ENCODE measurements at regions not wholly inside any gene's neighbourhood (a gene's known extent, or its start where the extent isn't known, plus 50 kb on each side); places are given as distances from the start of the nearest gene placed in this dataset.
A peak's percentile ranks its signal among the peaks of the same experiment; 100 is the strongest.

DNA sequence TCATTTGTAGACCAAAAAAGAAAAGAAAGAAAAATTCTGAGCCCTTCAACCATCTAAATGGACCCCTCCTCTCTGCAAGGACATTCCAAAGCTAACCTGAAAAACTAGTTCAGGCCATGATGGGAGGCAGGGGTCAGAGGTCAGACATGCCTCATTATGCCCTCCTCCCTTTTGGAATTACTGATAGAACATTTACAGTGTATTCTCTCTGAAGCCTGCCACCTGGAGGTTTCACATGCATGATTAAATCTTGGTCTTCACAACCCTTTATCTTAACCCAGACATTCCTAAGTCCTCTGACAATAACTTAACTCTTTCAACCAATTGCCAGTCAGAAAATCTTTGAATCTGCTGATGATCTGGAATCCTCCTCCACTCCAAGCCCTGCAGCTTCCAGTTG is 86.0 kb downstream of the SPP2 start:
- Histone ChIP-seq H3K9ac (replicated peaks; ENCODE audit: extremely low read depth, insufficient read depth, low read length) (no peak overlapping the region), H3K27me3 (ENCODE audit: control insufficient read depth in 2 of 2, insufficient read depth in 2 of 2, low read length in 2 of 2) (peaks cover 0 to 7% of the 10 kb centered on the region in 2 experiments), H3K9me1 (replicated peaks; ENCODE audit: control insufficient read depth, extremely low read depth, insufficient read depth, low read length) (no peaks in the 10 kb centered on the region), H3K9me3 (replicated peaks; ENCODE audit: control insufficient read depth, insufficient read depth, low read length) (no peaks in the 10 kb centered on the region), H3K4me1 (ENCODE audit: control insufficient read depth, extremely low read depth, insufficient read depth, low read length) (peaks cover 16% of the 10 kb centered on the region), H3K79me2 (ENCODE audit: control insufficient read depth, insufficient read depth, low read length) (no peaks in the 10 kb centered on the region), H3K4me3 (replicated peaks in 1 of 3; ENCODE audit: insufficient read depth in 1 of 3, low read depth in 1 of 3, low read length in 3 of 3) (no peak overlapping the region), H3K36me3 (ENCODE audit: control insufficient read depth in 2 of 2, extremely low read depth in 1 of 2, insufficient read depth in 2 of 2, low read length in 2 of 2) (no peaks in the 10 kb centered on the region), H3K4me2 (ENCODE audit: insufficient read depth, low read length) (no peak overlapping the region), H2AFZ (ENCODE audit: low read depth, low read length) (no peak overlapping the region), H4K20me1 (replicated peaks; ENCODE audit: control insufficient read depth, extremely low read depth, insufficient read depth, low read length) (no peaks in the 10 kb centered on the region), H3K27ac (ENCODE audit: insufficient read depth, low read depth, low read length) (no peak overlapping the region)
- ChIA-PET POLR2A (no interaction called here), CTCF (interaction anchor here (1.4 to 5.9 kb wide), 11 partner anchors 10 to 981 kb away, joined by 5 to 134 read pairs (median 18); partner anchors contain the start of gene ARL4C)
- FAIRE-seq, result peak; percentile 8
- no peak for DNase-seq (ENCODE audit: low read depth, low spot score)
- dilution Hi-C loops (cut with MboI; ENCODE audit: extremely low pct_ligation_motif_present, low sequenced_read_pairs) (no loop called here), intact Hi-C loops (cut with micrococcal nuclease) (no loop called here)
- BruUV-seq (replicated peaks), result no TSS peak
- TF ChIP-seq FOS (IDR thresholded peaks at IDR 0.05; ENCODE audit: borderline replicate concordance, insufficient read depth, low read length), result no peak
- TF ChIP-seq, protein P1, sequence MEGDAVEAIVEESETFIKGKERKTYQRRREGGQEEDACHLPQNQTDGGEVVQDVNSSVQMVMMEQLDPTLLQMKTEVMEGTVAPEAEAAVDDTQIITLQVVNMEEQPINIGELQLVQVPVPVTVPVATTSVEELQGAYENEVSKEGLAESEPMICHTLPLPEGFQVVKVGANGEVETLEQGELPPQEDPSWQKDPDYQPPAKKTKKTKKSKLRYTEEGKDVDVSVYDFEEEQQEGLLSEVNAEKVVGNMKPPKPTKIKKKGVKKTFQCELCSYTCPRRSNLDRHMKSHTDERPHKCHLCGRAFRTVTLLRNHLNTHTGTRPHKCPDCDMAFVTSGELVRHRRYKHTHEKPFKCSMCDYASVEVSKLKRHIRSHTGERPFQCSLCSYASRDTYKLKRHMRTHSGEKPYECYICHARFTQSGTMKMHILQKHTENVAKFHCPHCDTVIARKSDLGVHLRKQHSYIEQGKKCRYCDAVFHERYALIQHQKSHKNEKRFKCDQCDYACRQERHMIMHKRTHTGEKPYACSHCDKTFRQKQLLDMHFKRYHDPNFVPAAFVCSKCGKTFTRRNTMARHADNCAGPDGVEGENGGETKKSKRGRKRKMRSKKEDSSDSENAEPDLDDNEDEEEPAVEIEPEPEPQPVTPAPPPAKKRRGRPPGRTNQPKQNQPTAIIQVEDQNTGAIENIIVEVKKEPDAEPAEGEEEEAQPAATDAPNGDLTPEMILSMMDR (IDR thresholded peaks at IDR 0.05; ENCODE audit: extremely low read depth in 1 of 2, insufficient read depth in 1 of 2, low read depth in 1 of 2, low read length in 2 of 2), result no peak
- TF ChIP-seq GATA2 (IDR thresholded peaks at IDR 0.05; ENCODE audit: insufficient read depth, insufficient read length, low read depth, low read length), result no peak
- no peak for TF ChIP-seq POLR2A (IDR thresholded peaks at IDR 0.05; ENCODE audit: low read depth, low read length)
- no peak for TF ChIP-seq POLR2AphosphoS5 (IDR thresholded peaks at IDR 0.05; ENCODE audit: insufficient read depth, low read depth, low read length)
- no peak for TF ChIP-seq EZH2 (IDR thresholded peaks at IDR 0.05; ENCODE audit: borderline replicate concordance, low read depth, low read length, severe bottlenecking)
- TF ChIP-seq JUN (IDR thresholded peaks at IDR 0.05; ENCODE audit: borderline replicate concordance, insufficient read depth, insufficient read length, low read depth), result no peak
- TF ChIP-seq, protein P2, sequence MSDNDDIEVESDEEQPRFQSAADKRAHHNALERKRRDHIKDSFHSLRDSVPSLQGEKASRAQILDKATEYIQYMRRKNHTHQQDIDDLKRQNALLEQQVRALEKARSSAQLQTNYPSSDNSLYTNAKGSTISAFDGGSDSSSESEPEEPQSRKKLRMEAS (IDR thresholded peaks at IDR 0.05; ENCODE audit: insufficient read depth, insufficient read length), result no peak
- TF ChIP-seq MYC (IDR thresholded peaks at IDR 0.05; ENCODE audit: low read depth, low read length), result no peak
